ENCODE measurements at regions not wholly inside any gene's neighbourhood (a gene's known extent, or its start where the extent isn't known, plus 50 kb on each side); places are given as distances from the start of the nearest gene placed in this dataset.

GRCh38 chr6:53199156-53199555 is 50.5 kb upstream of the GCM1 start (continued):
- no peak for TF ChIP-seq E2F4 (IDR thresholded peaks at IDR 0.05; ENCODE audit: low read depth, low read length)
- 0 out of 2 replicates have a peak, but pooled peaks have one; percentile 31 for TF ChIP-seq JUNB (IDR thresholded peaks at IDR 0.05)
- TF ChIP-seq ZNF274 (IDR thresholded peaks at IDR 0.05; ENCODE audit: insufficient read depth, insufficient read length) = no peak
- TF ChIP-seq NBN (IDR thresholded peaks at IDR 0.05) = no peak
- TF ChIP-seq CHD1 (IDR thresholded peaks at IDR 0.05; ENCODE audit: low read depth, low read length) = no peak
- no peak for TF ChIP-seq TCF12 (IDR thresholded peaks at IDR 0.05; ENCODE audit: low read depth, low read length)
- TF ChIP-seq MXI1 (IDR thresholded peaks at IDR 0.05; ENCODE audit: low read depth, low read length) = no peak
- TF ChIP-seq SMC3 (IDR thresholded peaks at IDR 0.05; ENCODE audit: borderline replicate concordance, low read length) = no peak
- no peak for TF ChIP-seq HSF1 (IDR thresholded peaks at IDR 0.05; ENCODE audit: low read depth, low read length)
- peak; percentile 55; the same call in 1 of the 2 replicates for TF ChIP-seq CREM (IDR thresholded peaks at IDR 0.05; ENCODE audit: low read depth)
- TF ChIP-seq PRDM15 (CRISPR knock-in tag; IDR thresholded peaks at IDR 0.05) = no peak
- TF ChIP-seq, protein P1, sequence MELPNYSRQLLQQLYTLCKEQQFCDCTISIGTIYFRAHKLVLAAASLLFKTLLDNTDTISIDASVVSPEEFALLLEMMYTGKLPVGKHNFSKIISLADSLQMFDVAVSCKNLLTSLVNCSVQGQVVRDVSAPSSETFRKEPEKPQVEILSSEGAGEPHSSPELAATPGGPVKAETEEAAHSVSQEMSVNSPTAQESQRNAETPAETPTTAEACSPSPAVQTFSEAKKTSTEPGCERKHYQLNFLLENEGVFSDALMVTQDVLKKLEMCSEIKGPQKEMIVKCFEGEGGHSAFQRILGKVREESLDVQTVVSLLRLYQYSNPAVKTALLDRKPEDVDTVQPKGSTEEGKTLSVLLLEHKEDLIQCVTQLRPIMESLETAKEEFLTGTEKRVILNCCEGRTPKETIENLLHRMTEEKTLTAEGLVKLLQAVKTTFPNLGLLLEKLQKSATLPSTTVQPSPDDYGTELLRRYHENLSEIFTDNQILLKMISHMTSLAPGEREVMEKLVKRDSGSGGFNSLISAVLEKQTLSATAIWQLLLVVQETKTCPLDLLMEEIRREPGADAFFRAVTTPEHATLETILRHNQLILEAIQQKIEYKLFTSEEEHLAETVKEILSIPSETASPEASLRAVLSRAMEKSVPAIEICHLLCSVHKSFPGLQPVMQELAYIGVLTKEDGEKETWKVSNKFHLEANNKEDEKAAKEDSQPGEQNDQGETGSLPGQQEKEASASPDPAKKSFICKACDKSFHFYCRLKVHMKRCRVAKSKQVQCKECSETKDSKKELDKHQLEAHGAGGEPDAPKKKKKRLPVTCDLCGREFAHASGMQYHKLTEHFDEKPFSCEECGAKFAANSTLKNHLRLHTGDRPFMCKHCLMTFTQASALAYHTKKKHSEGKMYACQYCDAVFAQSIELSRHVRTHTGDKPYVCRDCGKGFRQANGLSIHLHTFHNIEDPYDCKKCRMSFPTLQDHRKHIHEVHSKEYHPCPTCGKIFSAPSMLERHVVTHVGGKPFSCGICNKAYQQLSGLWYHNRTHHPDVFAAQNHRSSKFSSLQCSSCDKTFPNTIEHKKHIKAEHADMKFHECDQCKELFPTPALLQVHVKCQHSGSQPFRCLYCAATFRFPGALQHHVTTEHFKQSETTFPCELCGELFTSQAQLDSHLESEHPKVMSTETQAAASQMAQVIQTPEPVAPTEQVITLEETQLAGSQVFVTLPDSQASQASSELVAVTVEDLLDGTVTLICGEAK (IDR thresholded peaks at IDR 0.05; ENCODE audit: borderline replicate concordance) = no peak
- no peak for TF ChIP-seq CUX1 (IDR thresholded peaks at IDR 0.05; ENCODE audit: insufficient replicate concordance, low read depth, low read length)
- no peak for TF ChIP-seq BACH1 (IDR thresholded peaks at IDR 0.05; ENCODE audit: borderline replicate concordance)
- TF ChIP-seq IKZF2 (IDR thresholded peaks at IDR 0.05) = peak; percentile 48 to 69; a peak in 2 of 4 replicates
- peak; percentile 93 for TF ChIP-seq RUNX3 (IDR thresholded peaks at IDR 0.05; ENCODE audit: low read length)

Measured in GM12878 (cell line).